ENCODE measurements at regions not wholly inside any gene's neighbourhood (a gene's known extent, or its start where the extent isn't known, plus 50 kb on each side); places are given as distances from the start of the nearest gene placed in this dataset.

DNA sequence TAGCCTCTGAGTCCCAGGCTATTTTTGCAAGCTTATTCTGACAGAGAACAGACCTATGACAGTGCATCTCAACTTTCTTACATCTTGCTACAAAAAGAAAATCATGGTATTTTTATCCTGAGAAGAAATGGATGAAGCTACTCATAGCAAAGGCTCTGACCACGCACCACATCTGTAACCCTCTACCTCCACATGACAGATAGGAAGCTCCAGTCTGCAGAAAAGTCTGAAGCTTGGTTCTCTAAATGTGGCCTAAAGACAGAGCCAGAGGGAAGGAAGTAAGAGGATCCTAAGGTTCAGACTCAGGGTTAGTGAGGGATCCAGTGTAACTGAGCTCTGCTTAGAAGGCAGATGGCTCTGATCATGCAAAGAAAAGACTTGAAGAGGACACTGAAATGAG is 58.4 kb upstream of the ABCB5 start:
- Mint-ChIP-seq H3K4me3 (no peak overlapping the region), H3K9me3 (ENCODE audit: low read depth) (no peaks in the 10 kb centered on the region), H3K27me3 (no peaks in the 10 kb centered on the region), H3K27ac (no peak overlapping the region), H3K36me3 (ENCODE audit: low read depth) (no peaks in the 10 kb centered on the region), H3K4me1 (no peaks in the 10 kb centered on the region)
- DNase-seq (no peak), ATAC-seq (no peak)
- intact Hi-C loops (cut with DNase I, micrococcal nuclease): no loop called here
- CTCF ChIA-PET: interaction anchor here (0.8 kb wide), 1 partner anchor 18 kb away, joined by 4 read pairs; no protein-coding TSS in a partner anchor
- POLR2A ChIA-PET: no interaction called here

DNA sequence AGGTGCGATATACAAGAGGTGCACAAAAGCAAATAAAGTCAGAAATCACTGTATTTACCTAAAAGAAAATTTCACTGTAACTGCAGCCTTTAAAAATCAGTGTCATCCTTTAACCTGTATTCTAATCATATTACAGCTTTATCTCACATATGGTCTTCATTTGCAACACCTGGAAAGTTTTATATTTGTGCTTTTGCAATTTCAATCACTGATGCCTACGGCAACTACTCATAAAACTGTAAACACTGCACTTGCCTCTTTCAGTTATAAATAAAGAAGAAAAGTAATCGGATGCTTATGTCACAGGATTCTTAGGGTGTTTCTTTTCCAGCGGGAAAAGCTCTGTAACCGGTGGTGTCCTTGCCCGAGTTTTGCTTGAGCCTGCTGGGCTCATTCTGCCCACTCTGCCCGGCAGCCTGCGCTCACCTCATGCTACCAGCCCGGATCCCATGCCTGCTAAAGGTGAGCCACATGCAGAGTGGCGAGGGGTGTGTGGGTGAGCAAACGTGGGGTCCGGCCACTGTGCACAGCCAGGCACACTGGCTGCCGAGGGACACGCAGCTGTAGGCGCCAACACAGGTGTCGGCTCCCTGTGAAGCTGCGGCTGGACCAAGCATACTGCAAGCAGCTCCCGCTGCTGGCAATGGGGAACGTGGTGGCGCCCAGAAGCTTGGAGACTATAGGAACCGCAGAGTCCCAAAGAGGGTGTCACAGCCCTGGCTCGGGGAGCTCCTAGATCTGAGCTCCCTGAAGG is 56.3 kb upstream of the ABCB5 start:
- intact Hi-C loops (cut with DNase I, micrococcal nuclease): no loop called here
- no peaks in the 10 kb centered on the region for H3K9me3 Mint-ChIP-seq (ENCODE audit: low read depth)
- ChIA-PET POLR2A (no interaction called here), CTCF (no interaction called here)
- no peaks in the 10 kb centered on the region for H3K4me1 Mint-ChIP-seq
- peaks cover 3% of the 10 kb centered on the region for H3K27me3 Mint-ChIP-seq
- ATAC-seq: no peak
- H3K4me3 Mint-ChIP-seq: no peak overlapping the region
- H3K36me3 Mint-ChIP-seq (ENCODE audit: low read depth): no peaks in the 10 kb centered on the region
- no peak for DNase-seq
- H3K27ac Mint-ChIP-seq: no peak overlapping the region

DNA sequence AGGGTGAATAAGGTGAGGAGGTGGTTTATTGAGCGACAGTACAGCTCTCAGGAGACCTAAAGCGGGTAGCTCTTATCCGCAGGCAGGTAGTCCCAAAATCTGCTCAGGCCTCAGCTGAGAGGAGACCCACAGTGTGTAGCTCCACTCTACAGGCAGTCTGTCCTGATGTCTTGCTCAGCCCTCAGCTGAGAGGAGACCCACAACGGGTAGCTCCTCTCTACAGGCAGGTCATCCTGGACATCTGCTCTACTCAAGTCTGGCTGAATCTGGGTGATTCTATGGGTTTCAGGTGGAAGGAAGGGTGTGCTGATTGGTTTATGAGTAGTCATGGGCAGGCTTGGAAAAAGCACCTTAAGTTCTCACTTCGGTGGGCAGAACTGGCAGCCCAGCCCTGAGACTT is 55.6 kb upstream of the ABCB5 start:
- no peak for DNase-seq
- no peak for ATAC-seq
- POLR2A ChIA-PET: no interaction called here
- Mint-ChIP-seq H3K27me3 (peaks cover 4% of the 10 kb centered on the region), H3K27ac (no peak overlapping the region), H3K36me3 (ENCODE audit: low read depth) (no peaks in the 10 kb centered on the region), H3K4me1 (no peaks in the 10 kb centered on the region), H3K9me3 (ENCODE audit: low read depth) (no peaks in the 10 kb centered on the region), H3K4me3 (no peak overlapping the region)
- intact Hi-C loops (cut with DNase I, micrococcal nuclease): no loop called here
- CTCF ChIA-PET: no interaction called here

DNA sequence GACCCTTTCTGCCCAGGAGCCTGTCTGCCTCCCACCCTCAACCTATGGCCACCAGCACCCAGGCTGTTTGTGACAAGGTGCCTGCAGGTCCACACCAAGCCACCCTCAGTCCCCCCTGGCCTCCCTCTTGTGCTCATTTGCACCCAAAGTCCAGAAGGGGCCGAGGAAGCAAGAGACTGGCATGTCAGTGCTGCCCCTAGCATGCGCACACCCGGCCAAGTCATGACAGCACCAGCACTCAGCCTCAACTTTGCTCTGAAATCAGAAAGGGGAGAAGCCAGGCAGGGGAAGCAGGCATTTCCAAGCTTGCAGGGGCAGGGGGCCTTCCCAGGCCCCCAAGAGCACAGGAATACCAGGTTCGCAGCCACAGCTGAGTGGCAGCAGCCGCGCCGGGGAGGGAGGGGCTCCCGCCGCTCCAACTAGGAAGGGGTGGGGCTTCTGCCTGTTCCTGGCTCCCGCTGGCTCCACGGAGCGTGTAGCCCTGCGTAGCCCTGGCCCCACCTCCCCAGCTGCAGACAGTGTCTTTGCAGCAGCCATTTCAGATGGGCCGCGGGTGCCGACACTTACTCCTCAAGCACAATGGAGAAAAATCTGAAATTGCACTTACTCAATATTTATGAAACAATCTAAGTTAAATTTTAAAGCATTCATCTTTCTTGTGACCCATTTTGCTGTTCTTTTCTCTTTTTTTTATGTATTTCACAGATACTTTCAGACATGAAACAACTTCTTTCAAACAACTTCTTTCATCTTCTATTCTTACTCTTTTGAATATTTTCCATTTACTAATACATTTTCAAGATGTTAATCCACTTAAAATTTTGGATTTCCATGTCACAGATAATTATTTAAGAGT is 54.9 kb upstream of the ABCB5 start:
- H3K36me3 Mint-ChIP-seq (ENCODE audit: low read depth): no peaks in the 10 kb centered on the region
- ChIA-PET POLR2A (no interaction called here), CTCF (no interaction called here)
- no peak overlapping the region for H3K4me3 Mint-ChIP-seq
- ATAC-seq (no peak), DNase-seq (no peak)
- H3K4me1 Mint-ChIP-seq: no peaks in the 10 kb centered on the region
- no peaks in the 10 kb centered on the region for H3K9me3 Mint-ChIP-seq (ENCODE audit: low read depth)
- intact Hi-C loops (cut with DNase I, micrococcal nuclease): no loop called here
- no peak overlapping the region for H3K27ac Mint-ChIP-seq
- peaks cover 6% of the 10 kb centered on the region for H3K27me3 Mint-ChIP-seq

- peaks cover 6% of the 10 kb centered on the region for H3K27me3 Mint-ChIP-seq
- ChIA-PET POLR2A (no interaction called here), CTCF (no interaction called here)
- H3K4me3 Mint-ChIP-seq: no peak overlapping the region
- no peak overlapping the region for H3K27ac Mint-ChIP-seq
- intact Hi-C loops (cut with DNase I, micrococcal nuclease): no loop called here
- no peaks in the 10 kb centered on the region for H3K9me3 Mint-ChIP-seq (ENCODE audit: low read depth)
- no peaks in the 10 kb centered on the region for H3K4me1 Mint-ChIP-seq
- ATAC-seq (no peak), DNase-seq (no peak)
- no peaks in the 10 kb centered on the region for H3K36me3 Mint-ChIP-seq (ENCODE audit: low read depth)
Observed at GRCh38 chr7:20561466-20561865, 54.0 kb upstream of the ABCB5 start.

- POLR2A ChIA-PET: no interaction called here
- intact Hi-C loops (cut with DNase I, micrococcal nuclease): no loop called here
- Mint-ChIP-seq H3K36me3 (ENCODE audit: low read depth) (no peaks in the 10 kb centered on the region), H3K4me3 (no peak overlapping the region), H3K27ac (no peak overlapping the region), H3K4me1 (no peaks in the 10 kb centered on the region), H3K27me3 (peaks cover 6% of the 10 kb centered on the region), H3K9me3 (ENCODE audit: low read depth) (no peaks in the 10 kb centered on the region)
- DNase-seq (no peak), ATAC-seq (no peak)
- CTCF ChIA-PET: no interaction called here
Observed at GRCh38 chr7:20561908-20562307, 53.6 kb upstream of the ABCB5 start.

- Mint-ChIP-seq H3K27me3 (peaks cover 6% of the 10 kb centered on the region), H3K4me1 (no peaks in the 10 kb centered on the region), H3K27ac (no peak overlapping the region), H3K4me3 (no peak overlapping the region), H3K36me3 (ENCODE audit: low read depth) (no peaks in the 10 kb centered on the region), H3K9me3 (ENCODE audit: low read depth) (no peaks in the 10 kb centered on the region)
- intact Hi-C loops (cut with DNase I, micrococcal nuclease): no loop called here
- ChIA-PET POLR2A (no interaction called here), CTCF (no interaction called here)
- DNase-seq: no peak
- ATAC-seq: no peak
Observed at GRCh38 chr7:20562461-20562860, 53.0 kb upstream of the ABCB5 start.
